H1 (cell line): ENCODE measurements at regions not wholly inside any gene's neighbourhood (a gene's known extent, or its start where the extent isn't known, plus 50 kb on each side); places are given as distances from the start of the nearest gene placed in this dataset.

Experiments
- CTCF ChIA-PET: fragments of 300-600 bp; sonication (Branson Sonifier 250); formaldehyde crosslinking; loops from one replicate; lab custom pipeline; 2021; ENCODE audit not compliant: partially characterized antibody; lab: Charles Lee
- POLR2A ChIA-PET: fragments of 300-600 bp; sonication (Branson Sonifier 250); formaldehyde crosslinking; loops from one replicate; lab custom pipeline; 2021; ENCODE audit warnings: inconsistent platforms; ENCODE audit not compliant: partially characterized antibody; lab: Charles Lee
- DNase-seq, 2 experiments: peaks; one replicate each; pipeline versions ENCODE4 v3.0.0 to v3.0.0-alpha.2; 2010 to 2022; ENCODE audit warnings: low spot score in 2 of 2, low read depth in 1 of 2, mixed read lengths in 1 of 2
- FAIRE-seq: peaks from 2 replicates; lab custom pipeline; 2011; peaks lifted over from hg19 to GRCh38; lab: Jason Lieb, UNC
- H2AFZ ChIP-seq: 2 replicates; pipeline ENCODE4 v1.8.1; 2012; ENCODE audit warnings: low read length, inconsistent platforms
- H2AK5ac ChIP-seq: 2 replicates; pipeline ENCODE4 v1.6.1; 2013; ENCODE audit warnings: low read depth, low read length
- H2BK120ac ChIP-seq: replicated peaks from 2 replicates; pipeline ENCODE3; 2013; ENCODE audit warnings: low read depth, low read length, inconsistent platforms
- H2BK12ac ChIP-seq: 2 replicates; pipeline ENCODE4 v1.6.1; 2013; ENCODE audit warnings: low read depth, low read length
- H2BK15ac ChIP-seq: 2 replicates; pipeline ENCODE4 v1.6.1; 2013; ENCODE audit warnings: low read length
- H2BK20ac ChIP-seq: 2 replicates; pipeline ENCODE4 v1.6.1; 2013; ENCODE audit warnings: low read length
- H2BK5ac ChIP-seq: 2 replicates; pipeline ENCODE4 v1.6.1; 2013; ENCODE audit warnings: low read depth, low read length
- H3K14ac ChIP-seq: 2 replicates; pipeline ENCODE4 v1.6.1; 2013; ENCODE audit warnings: inconsistent platforms; ENCODE audit not compliant: insufficient read length
- H3K18ac ChIP-seq: 2 replicates; pipeline ENCODE4 v1.6.1; 2013; ENCODE audit warnings: low read length; ENCODE audit errors: extremely low read depth
- H3K23ac ChIP-seq: 2 replicates; pipeline ENCODE4 v1.6.1; 2013; ENCODE audit warnings: inconsistent platforms; ENCODE audit not compliant: insufficient read length
- H3K23me2 ChIP-seq: 2 replicates; pipeline ENCODE4 v1.6.1; 2013; ENCODE audit warnings: low read depth, low read length
- H3K27ac ChIP-seq: 2 replicates; pipeline ENCODE4 v1.6.1; 2011; ENCODE audit warnings: low read depth, low read length, inconsistent platforms
- H3K27me3 ChIP-seq, 4 experiments: replicated peaks in 1 of 4; 1 replicate in 1 of 4; 2 replicates in 3 of 4; pipeline versions ENCODE4 v1.6.1 to v1.8.1; 2011 to 2013; ENCODE audit warnings: low read length in 3 of 4, mild to moderate bottlenecking in 3 of 4, inconsistent platforms in 2 of 4, mixed read lengths in 2 of 4, moderate library complexity in 1 of 4; ENCODE audit not compliant: control insufficient read depth in 3 of 4, insufficient read depth in 3 of 4; ENCODE audit errors: extremely low read depth in 1 of 4
- H3K36me3 ChIP-seq, 4 experiments: 2 replicates each; pipeline versions ENCODE4 v1.6.1 to v1.8.1; 2011 to 2013; ENCODE audit warnings: mild to moderate bottlenecking in 4 of 4, low read length in 3 of 4, moderate library complexity in 2 of 4, control low read depth in 1 of 4, inconsistent platforms in 1 of 4; ENCODE audit not compliant: insufficient read depth in 4 of 4, control insufficient read depth in 2 of 4
- H3K4ac ChIP-seq: replicated peaks from 2 replicates; pipeline ENCODE3; 2013; ENCODE audit warnings: low read length, low read depth, mixed read lengths, inconsistent platforms; ENCODE audit not compliant: insufficient read length
- H3K4me1 ChIP-seq, 4 experiments: replicated peaks in 1 of 4; 1 replicate in 1 of 4; 2 replicates in 3 of 4; pipeline versions ENCODE4 v1.6.1 to v1.8.1; 2011 to 2013; ENCODE audit warnings: low read length in 3 of 4, inconsistent platforms in 2 of 4, mixed read lengths in 1 of 4; ENCODE audit not compliant: insufficient read depth in 4 of 4, control insufficient read depth in 3 of 4
- H3K4me2 ChIP-seq, 2 experiments: 2 replicates each; pipeline versions ENCODE4 v1.6.1 to v1.8.1; 2011 to 2013; ENCODE audit warnings: low read depth in 2 of 2, low read length in 2 of 2, control low read depth in 1 of 2, inconsistent platforms in 1 of 2, mild to moderate bottlenecking in 1 of 2; ENCODE audit not compliant: insufficient read depth in 1 of 2
- H3K4me3 ChIP-seq, 4 experiments: fragments of 200-600, 300-600 bp in 1 of 4; sonication (generic), shearing (Covaris generic), sonication (Bioruptor Twin) in 1 of 4; 2 replicates each; pipeline versions ENCODE4 v1.5.1 to v1.8.1; 2011 to 2016; ENCODE audit warnings: low read length in 4 of 4, low read depth in 3 of 4, control low read depth in 2 of 4, inconsistent platforms in 2 of 4, mild to moderate bottlenecking in 2 of 4, mixed read lengths in 1 of 4, moderate library complexity in 1 of 4; ENCODE audit not compliant: insufficient read depth in 2 of 4; ENCODE audit errors: extremely low read depth in 1 of 4
- H3K56ac ChIP-seq: replicated peaks from 2 replicates; pipeline ENCODE3; 2013; ENCODE audit warnings: low read depth, mild to moderate bottlenecking, mixed read lengths, low read length, inconsistent platforms; ENCODE audit not compliant: insufficient read length
- H3K79me1 ChIP-seq: 2 replicates; pipeline ENCODE4 v1.6.1; 2013; ENCODE audit warnings: low read depth, low read length, control low read depth
- H3K79me2 ChIP-seq, 2 experiments: 2 replicates each; pipeline versions ENCODE4 v1.6.1 to v1.8.1; 2012 to 2013; ENCODE audit warnings: low read length in 2 of 2, mild to moderate bottlenecking in 2 of 2, inconsistent platforms in 1 of 2; ENCODE audit not compliant: insufficient read depth in 2 of 2, control insufficient read depth in 1 of 2
- H3K9ac ChIP-seq, 4 experiments: replicated peaks in 1 of 4; 1 replicate in 1 of 4; 2 replicates in 3 of 4; pipeline versions ENCODE4 v1.6.1 to v1.8.1; 2011 to 2013; ENCODE audit warnings: low read depth in 3 of 4, low read length in 3 of 4, control low read depth in 2 of 4, mild to moderate bottlenecking in 2 of 4, moderate library complexity in 2 of 4, inconsistent platforms in 1 of 4; ENCODE audit errors: extremely low read depth in 1 of 4
- H3K9me3 ChIP-seq, 2 experiments: 2 replicates each; pipeline versions ENCODE4 v1.6.1 to v1.8.1; 2012 to 2013; ENCODE audit warnings: mild to moderate bottlenecking in 2 of 2, moderate library complexity in 2 of 2, control low read depth in 1 of 2, inconsistent platforms in 1 of 2, low read depth in 1 of 2, low read length in 1 of 2, mixed read lengths in 1 of 2; ENCODE audit not compliant: insufficient read depth in 2 of 2
- H4K20me1 ChIP-seq, 2 experiments: replicated peaks in 1 of 2; 2 replicates each; pipeline versions ENCODE3 to v1.8.1; 2011 to 2013; ENCODE audit warnings: inconsistent platforms in 2 of 2, low read length in 2 of 2, mild to moderate bottlenecking in 1 of 2; ENCODE audit not compliant: insufficient read depth in 2 of 2, control insufficient read depth in 1 of 2
- H4K5ac ChIP-seq: 2 replicates; pipeline ENCODE4 v1.6.1; 2013; ENCODE audit warnings: low read length, low read depth, mixed read lengths, inconsistent platforms; ENCODE audit not compliant: insufficient read length
- H4K8ac ChIP-seq: 2 replicates; pipeline ENCODE4 v1.8.0; 2013; ENCODE audit warnings: mild to moderate bottlenecking, moderate library complexity, low read length, inconsistent platforms; ENCODE audit not compliant: insufficient read depth; ENCODE audit errors: extremely low read depth
- H4K91ac ChIP-seq: replicated peaks from 2 replicates; pipeline ENCODE3; 2013; ENCODE audit warnings: low read length, mixed read lengths, inconsistent platforms; ENCODE audit not compliant: insufficient read length
- CTCF ChIP-seq, 3 experiments: IDR thresholded peaks; 1 replicate in 2 of 3; 2 replicates in 1 of 3; pipeline versions ENCODE4 v1.5.1 to v1.6.1; 2011; ENCODE audit warnings: low read length in 3 of 3, mild to moderate bottlenecking in 3 of 3, inconsistent platforms in 2 of 3, low read depth in 1 of 3, moderate library complexity in 1 of 3; ENCODE audit not compliant: insufficient read depth in 1 of 3; ENCODE audit errors: control extremely low read depth in 1 of 3
- E2F6 ChIP-seq: IDR thresholded peaks from 2 replicates; pipeline ENCODE4 v1.6.1; 2012; ENCODE audit warnings: inconsistent platforms
- GTF2F1 ChIP-seq: IDR thresholded peaks from 2 replicates; pipeline ENCODE4 v1.6.1; 2012; ENCODE audit warnings: low read depth, low read length, improper control_type of control experiment, borderline replicate concordance
- WGBS, 2 experiments: shearing (Covaris generic) in 1 of 2; methylation state at CpG; one replicate each; pipeline versions ENCODE4 v1.1.6 to v1.1.7; 2013 to 2015; ENCODE audit warnings: low lambda C conversion rate in 2 of 2, mixed read lengths in 2 of 2, inconsistent platforms in 1 of 2, low coverage in 1 of 2, missing lambda C conversion rate in 1 of 2; ENCODE audit not compliant: insufficient replicate concordance in 2 of 2, insufficient coverage in 1 of 2, insufficient read length in 1 of 2; ENCODE audit errors: extremely low coverage in 1 of 2, missing lambda C conversion rate in 1 of 2; 5-methylcytosine and 5-hydroxymethylcytosine counted together

- H3K18ac ChIP-seq, result no peak overlapping the region
- no peak overlapping the region for H4K5ac ChIP-seq
- no peak overlapping the region for H3K14ac ChIP-seq
- H3K4ac ChIP-seq, result no peak overlapping the region
- no peaks in the 10 kb centered on the region for H3K36me3 ChIP-seq
- no peak overlapping the region for H2BK12ac ChIP-seq
- no peak overlapping the region for H4K8ac ChIP-seq
- H3K9ac ChIP-seq, result no peak overlapping the region
- no peak overlapping the region for H2AK5ac ChIP-seq
- H3K27me3 ChIP-seq, result no peaks in the 10 kb centered on the region
- H2BK120ac ChIP-seq, result no peak overlapping the region
- H3K4me3 ChIP-seq, result no peak overlapping the region
- H2AFZ ChIP-seq, result no peak overlapping the region
- H3K23me2 ChIP-seq, result no peaks in the 10 kb centered on the region; the same call in 1 of the 2 replicates
- H3K56ac ChIP-seq, result no peak overlapping the region
- no peak overlapping the region for H3K27ac ChIP-seq
- no peaks in the 10 kb centered on the region for H3K79me1 ChIP-seq
- H2BK15ac ChIP-seq, result no peak overlapping the region
- no peaks in the 10 kb centered on the region for H3K9me3 ChIP-seq
- no peak overlapping the region for H2BK5ac ChIP-seq
- H4K91ac ChIP-seq, result no peak overlapping the region
- no peak overlapping the region for H2BK20ac ChIP-seq
- no peaks in the 10 kb centered on the region for H4K20me1 ChIP-seq
- no peak overlapping the region for H3K4me2 ChIP-seq
- ChIA-PET POLR2A (no interaction called here), CTCF (no interaction called here)
- no peaks in the 10 kb centered on the region for H3K79me2 ChIP-seq
- no peak for FAIRE-seq
- 88% methylated on average over 6 of the region's 6 CpGs; no CpG with 5 or more reads in 1 of the 2 experiments for WGBS, 2 experiments
- no peak for DNase-seq
- no peaks in the 10 kb centered on the region for H3K4me1 ChIP-seq
- no peak overlapping the region for H3K23ac ChIP-seq
- no peak for TF ChIP-seq GTF2F1
- TF ChIP-seq E2F6, result no peak
- no peak for TF ChIP-seq CTCF (IDR thresholded peaks at IDR 0.05; ENCODE audit: control extremely low read depth in 1 of 3, insufficient read depth in 1 of 3, low read depth in 1 of 3, low read length in 3 of 3)
Observed at GRCh38 chr3:43196721-43197120, 89.6 kb upstream of the SNRK start.
